ENCODE measurements at regions not wholly inside any gene's neighbourhood (a gene's known extent, or its start where the extent isn't known, plus 50 kb on each side); places are given as distances from the start of the nearest gene placed in this dataset.

- TF ChIP-seq CTCF (tag by site-specific recombination; IDR thresholded peaks at IDR 0.05) (no peak), PATZ1 (tag by site-specific recombination; IDR thresholded peaks at IDR 0.05) (no peak), ZBTB26 (tag by site-specific recombination; optimal IDR thresholded peaks at IDR 0.05) (no peak), BCL11A (tag by site-specific recombination; IDR thresholded peaks at IDR 0.05; ENCODE audit: low read depth) (no peak), ZBTB20 (tag by site-specific recombination; IDR thresholded peaks at IDR 0.05) (no peak), ZNF658 (tag by site-specific recombination; IDR thresholded peaks at IDR 0.05) (no peak)
Measured at GRCh38 chr2:64848363-64848762, 140.8 kb upstream of the SLC1A4 start.

All from HEK293 (cell line).